Osteoblast (primary cell): ENCODE measurements at regions not wholly inside any gene's neighbourhood (a gene's known extent, or its start where the extent isn't known, plus 50 kb on each side); places are given as distances from the start of the nearest gene placed in this dataset.

Source experiments
- DNase-seq: peaks from one replicate; pipeline ENCODE4 v3.0.0; 2011; ENCODE audit warnings: low spot score, mixed read lengths; ENCODE audit not compliant: insufficient read length; ENCODE audit errors: missing footprints
- H2AFZ ChIP-seq: 2 replicates; pipeline ENCODE4 v1.6.0; 2011; ENCODE audit warnings: mild to moderate bottlenecking, low read length
- H3K27ac ChIP-seq: 2 replicates; pipeline ENCODE4 v1.5.1; 2011; ENCODE audit warnings: mild to moderate bottlenecking, low read depth, low read length, moderate library complexity
- H3K27me3 ChIP-seq: 2 replicates; pipeline ENCODE4 v1.6.0; 2012; ENCODE audit warnings: mild to moderate bottlenecking, control low read depth, inconsistent platforms, low read length, moderate library complexity; ENCODE audit not compliant: insufficient read depth
- H3K36me3 ChIP-seq: 2 replicates; pipeline ENCODE4 v1.5.1; 2011; ENCODE audit warnings: mild to moderate bottlenecking, low read length, control low read depth, moderate library complexity; ENCODE audit not compliant: insufficient read depth
- H3K4me1 ChIP-seq: 2 replicates; pipeline ENCODE4 v1.5.1; 2011; ENCODE audit warnings: mild to moderate bottlenecking, low read length, control low read depth, moderate library complexity; ENCODE audit not compliant: insufficient read depth
- H3K4me2 ChIP-seq: 2 replicates; pipeline ENCODE4 v1.6.0; 2011; ENCODE audit warnings: mild to moderate bottlenecking, low read length; ENCODE audit not compliant: insufficient read depth
- H3K4me3 ChIP-seq: fragments of 200-600 bp; sonication (generic); 3 replicates; pipeline ENCODE4 v1.5.1; 2012; ENCODE audit warnings: mild to moderate bottlenecking, low read length, inconsistent platforms; ENCODE audit not compliant: insufficient read depth
- H3K79me2 ChIP-seq: 2 replicates; pipeline ENCODE4 v1.6.0; 2012; ENCODE audit warnings: mild to moderate bottlenecking, low read length, control low read depth, inconsistent platforms; ENCODE audit not compliant: insufficient read depth
- H3K9me3 ChIP-seq: 2 replicates; pipeline ENCODE4 v1.5.1; 2011; ENCODE audit warnings: low read depth, low read length, control low read depth
- H4K20me1 ChIP-seq: 2 replicates; pipeline ENCODE4 v1.6.0; 2012; ENCODE audit warnings: mild to moderate bottlenecking, low read length, control low read depth; ENCODE audit not compliant: insufficient read depth
- TF ChIP-seq, protein P1 (sequence below): IDR thresholded peaks from 2 replicates; pipeline ENCODE4 v1.5.1; 2011; ENCODE audit warnings: mild to moderate bottlenecking, low read depth, low read length, moderate library complexity; ENCODE audit errors: extremely low read depth

DNA sequence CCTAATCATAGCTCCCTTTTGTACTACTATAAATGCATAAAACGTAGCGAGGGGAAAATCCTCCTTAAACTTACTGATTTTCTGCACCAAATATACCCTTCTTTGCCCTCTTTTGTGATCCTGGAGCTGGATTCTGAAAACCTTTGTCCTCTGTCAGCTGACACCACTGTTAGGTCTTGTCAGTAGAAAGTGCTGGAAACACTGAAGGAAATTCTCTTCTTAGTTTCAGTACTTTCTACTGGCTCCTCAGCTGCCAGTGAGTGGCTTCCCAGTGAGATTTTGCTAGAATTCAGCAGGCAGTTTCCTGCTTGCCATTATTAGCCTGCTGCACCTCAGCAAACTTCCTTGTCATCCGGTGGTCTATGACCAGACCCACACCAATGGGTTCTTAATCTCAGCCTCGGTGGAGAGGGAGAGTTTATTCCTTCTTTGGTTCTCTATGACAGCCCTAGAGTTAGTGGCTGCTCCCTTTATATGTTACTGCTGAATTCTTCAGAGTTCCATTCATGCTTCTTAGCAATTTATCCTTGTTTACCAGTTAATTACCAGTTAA, 476.2 kb downstream of the FSCB start:
- Histone ChIP-seq H3K4me1 (no peaks in the 10 kb centered on the region), H3K9me3 (no peaks in the 10 kb centered on the region), H3K27me3 (no peaks in the 10 kb centered on the region), H3K79me2 (no peaks in the 10 kb centered on the region), H3K27ac (no peak overlapping the region), H2AFZ (no peak overlapping the region), H4K20me1 (no peaks in the 10 kb centered on the region), H3K36me3 (no peaks in the 10 kb centered on the region), H3K4me2 (no peak overlapping the region), H3K4me3 (no peak overlapping the region)
- DNase-seq: no peak
- TF ChIP-seq, protein P1, sequence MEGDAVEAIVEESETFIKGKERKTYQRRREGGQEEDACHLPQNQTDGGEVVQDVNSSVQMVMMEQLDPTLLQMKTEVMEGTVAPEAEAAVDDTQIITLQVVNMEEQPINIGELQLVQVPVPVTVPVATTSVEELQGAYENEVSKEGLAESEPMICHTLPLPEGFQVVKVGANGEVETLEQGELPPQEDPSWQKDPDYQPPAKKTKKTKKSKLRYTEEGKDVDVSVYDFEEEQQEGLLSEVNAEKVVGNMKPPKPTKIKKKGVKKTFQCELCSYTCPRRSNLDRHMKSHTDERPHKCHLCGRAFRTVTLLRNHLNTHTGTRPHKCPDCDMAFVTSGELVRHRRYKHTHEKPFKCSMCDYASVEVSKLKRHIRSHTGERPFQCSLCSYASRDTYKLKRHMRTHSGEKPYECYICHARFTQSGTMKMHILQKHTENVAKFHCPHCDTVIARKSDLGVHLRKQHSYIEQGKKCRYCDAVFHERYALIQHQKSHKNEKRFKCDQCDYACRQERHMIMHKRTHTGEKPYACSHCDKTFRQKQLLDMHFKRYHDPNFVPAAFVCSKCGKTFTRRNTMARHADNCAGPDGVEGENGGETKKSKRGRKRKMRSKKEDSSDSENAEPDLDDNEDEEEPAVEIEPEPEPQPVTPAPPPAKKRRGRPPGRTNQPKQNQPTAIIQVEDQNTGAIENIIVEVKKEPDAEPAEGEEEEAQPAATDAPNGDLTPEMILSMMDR: no peak

DNA sequence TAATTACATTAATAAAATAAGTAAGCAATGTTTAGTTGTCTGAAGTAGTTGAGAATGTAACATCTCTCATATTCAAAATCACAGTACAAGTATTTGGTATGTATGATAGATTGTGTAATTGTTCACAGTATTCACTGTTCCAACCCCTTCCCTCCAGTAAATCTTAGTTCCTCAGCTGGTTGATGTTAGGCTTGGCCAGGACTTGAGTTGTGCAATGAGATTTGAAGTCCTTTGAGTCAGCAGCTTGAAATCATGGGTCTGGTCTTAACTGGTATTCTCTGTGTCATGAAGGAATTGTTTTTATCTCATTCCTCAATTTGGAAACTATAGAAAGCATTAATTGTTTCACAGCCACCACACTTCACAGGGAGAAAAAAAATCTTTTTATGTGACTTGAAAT, 477.1 kb downstream of the FSCB start:
- Histone ChIP-seq H3K4me2 (no peak overlapping the region), H3K27ac (no peak overlapping the region), H3K9me3 (no peaks in the 10 kb centered on the region), H3K27me3 (no peaks in the 10 kb centered on the region), H3K79me2 (no peaks in the 10 kb centered on the region), H4K20me1 (no peaks in the 10 kb centered on the region), H3K4me1 (no peaks in the 10 kb centered on the region), H3K36me3 (no peaks in the 10 kb centered on the region), H2AFZ (no peak overlapping the region), H3K4me3 (no peak overlapping the region)
- TF ChIP-seq, protein P1: no peak
- no peak for DNase-seq

DNA sequence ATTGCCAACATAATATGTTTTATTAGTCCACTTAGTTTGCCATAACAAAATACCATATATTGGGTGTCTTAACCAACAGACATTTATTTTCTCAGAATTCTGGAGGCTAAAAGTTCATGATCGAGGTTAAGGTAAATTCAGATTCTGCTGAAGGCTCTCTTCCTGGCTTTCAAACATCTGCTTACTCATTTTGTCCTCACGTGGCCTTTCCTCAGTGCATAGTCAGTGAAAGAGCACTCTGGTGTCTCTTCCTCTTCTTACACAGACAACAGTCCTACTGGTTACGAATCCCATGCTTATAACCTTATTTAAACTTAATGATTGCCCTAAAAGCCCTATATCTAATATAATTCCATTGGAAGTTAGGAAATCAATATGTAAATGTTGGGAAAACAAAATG, 479.7 kb downstream of the FSCB start:
- Histone ChIP-seq H3K9me3 (no peaks in the 10 kb centered on the region), H3K27me3 (no peaks in the 10 kb centered on the region), H2AFZ (no peak overlapping the region), H3K79me2 (no peaks in the 10 kb centered on the region), H3K4me1 (no peaks in the 10 kb centered on the region), H3K27ac (no peak overlapping the region), H4K20me1 (no peaks in the 10 kb centered on the region), H3K4me3 (no peak overlapping the region), H3K4me2 (no peak overlapping the region), H3K36me3 (no peaks in the 10 kb centered on the region)
- TF ChIP-seq, protein P1: no peak
- no peak for DNase-seq

DNA sequence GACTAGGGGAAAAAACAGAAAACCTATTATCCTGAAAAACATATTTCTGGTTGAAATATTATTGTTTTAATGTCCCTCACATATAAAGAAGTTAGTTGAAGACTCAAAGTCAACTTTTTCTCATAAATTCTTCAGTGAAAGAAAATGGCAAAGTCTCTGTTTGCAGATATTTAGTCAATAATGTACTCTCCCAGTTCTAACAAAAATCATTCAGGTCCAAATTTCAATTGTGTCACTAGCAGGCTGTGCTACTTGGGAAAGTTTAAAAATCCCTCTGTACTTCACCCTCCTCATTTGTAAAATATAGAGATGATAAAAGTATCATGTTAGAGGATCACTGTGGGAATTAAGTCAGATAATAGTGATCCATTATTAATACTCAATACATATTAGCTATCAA, 496.5 kb downstream of the FSCB start:
- Histone ChIP-seq H3K36me3 (no peaks in the 10 kb centered on the region), H4K20me1 (no peaks in the 10 kb centered on the region), H3K27ac (no peak overlapping the region), H2AFZ (no peak overlapping the region), H3K4me3 (no peak overlapping the region), H3K79me2 (no peaks in the 10 kb centered on the region), H3K9me3 (no peaks in the 10 kb centered on the region), H3K4me1 (no peaks in the 10 kb centered on the region), H3K27me3 (no peaks in the 10 kb centered on the region), H3K4me2 (no peak overlapping the region)
- DNase-seq: no peak
- TF ChIP-seq, protein P1: no peak
